ENCODE measurements at regions not wholly inside any gene's neighbourhood (a gene's known extent, or its start where the extent isn't known, plus 50 kb on each side); places are given as distances from the start of the nearest gene placed in this dataset.

DNA sequence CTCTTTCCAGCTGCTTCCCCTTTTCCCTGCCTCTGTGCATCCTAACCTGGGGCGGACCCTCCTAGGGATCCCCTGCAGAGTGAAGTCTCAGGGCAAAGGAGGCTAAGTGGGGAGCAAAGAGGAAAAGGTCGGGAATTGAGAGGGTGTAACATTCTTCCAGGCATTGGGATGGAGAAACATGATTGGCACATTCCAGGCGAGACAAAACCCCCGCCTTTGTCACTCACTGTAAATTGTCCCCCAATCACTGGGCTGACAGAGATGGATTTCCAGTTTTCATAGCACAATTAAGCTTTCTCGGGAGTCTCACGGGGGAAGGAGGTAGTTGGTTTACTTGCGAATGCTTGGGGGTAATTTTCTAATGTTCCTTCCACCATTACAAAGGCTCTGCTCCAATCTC lies 74.9 kb downstream of the MIAT start:
- no peak for DNase-seq (ENCODE audit: low spot score)

DNA sequence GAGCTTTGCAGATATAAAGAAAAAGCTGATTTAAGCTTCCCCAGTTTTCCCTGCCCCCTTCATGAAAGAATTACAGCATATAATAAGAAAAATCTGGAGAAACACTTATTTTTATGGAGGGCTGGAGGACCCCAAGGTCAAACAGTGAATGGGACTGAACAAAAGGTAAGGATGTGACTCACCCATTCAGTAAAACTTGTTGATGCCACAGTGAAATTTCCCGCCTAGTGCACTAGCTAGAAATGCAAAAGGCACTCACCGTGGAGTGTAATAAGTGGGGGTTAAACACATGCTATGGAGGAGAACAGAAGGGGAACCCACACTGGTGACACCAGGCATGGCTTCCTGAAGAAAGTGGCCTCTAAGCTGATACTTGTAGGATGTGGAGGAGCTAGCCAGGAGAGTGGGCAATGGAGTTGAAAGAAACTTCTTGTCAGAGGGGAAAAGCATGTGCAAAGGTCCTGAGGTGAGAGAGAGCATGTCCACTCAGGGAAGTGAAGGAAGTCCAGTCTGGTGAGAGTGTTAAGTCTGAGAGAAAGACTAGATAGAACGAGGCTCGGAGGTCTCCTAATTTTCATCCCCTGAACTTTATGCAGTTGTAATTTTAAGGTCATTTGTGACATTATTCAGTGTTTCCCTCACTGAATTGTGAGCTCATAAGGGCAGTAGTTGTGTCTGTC lies 77.1 kb downstream of the MIAT start:
- no peak for DNase-seq (ENCODE audit: low spot score)

DNA sequence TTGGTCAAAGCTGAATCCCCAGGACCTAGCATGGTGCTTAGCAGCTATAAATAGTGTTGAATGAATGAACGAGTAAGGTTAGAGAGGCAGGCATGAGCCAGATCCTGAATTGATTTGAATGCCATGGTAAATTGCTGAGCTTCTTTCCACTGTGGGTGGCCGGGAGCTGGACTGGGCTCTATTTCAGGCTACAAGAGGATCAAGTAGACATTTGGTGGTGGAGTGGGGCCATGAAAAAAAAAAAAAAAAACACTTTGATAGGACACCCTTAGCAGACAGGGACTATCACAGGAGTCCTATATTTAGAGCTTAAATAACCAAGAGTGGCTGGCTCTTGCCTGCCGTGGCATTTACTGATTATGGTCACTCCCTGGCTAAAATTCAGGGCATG lies 77.6 kb downstream of the MIAT start:
- DNase-seq (ENCODE audit: low spot score): no peak

DNA sequence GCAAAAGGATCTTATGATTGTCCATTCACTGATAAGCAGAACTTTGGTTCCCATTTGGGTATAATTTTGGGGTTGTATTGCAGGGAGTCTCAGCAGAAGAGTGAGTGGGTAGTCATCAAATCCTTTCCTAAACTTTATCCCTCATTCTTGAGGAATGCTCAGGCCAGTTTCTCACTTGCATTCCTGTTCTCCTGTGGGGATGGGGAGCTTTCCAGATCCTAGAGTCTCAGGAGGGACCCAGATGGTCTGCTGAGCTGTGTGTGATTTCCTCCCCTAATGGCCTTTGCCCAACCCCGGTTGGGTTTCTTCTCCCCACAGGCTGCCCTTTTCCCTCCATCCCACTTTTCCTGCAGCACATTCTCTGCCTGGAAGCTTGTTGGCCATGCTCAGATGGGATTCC lies 79.9 kb downstream of the MIAT start:
- DNase-seq (ENCODE audit: low spot score): no peak

DNA sequence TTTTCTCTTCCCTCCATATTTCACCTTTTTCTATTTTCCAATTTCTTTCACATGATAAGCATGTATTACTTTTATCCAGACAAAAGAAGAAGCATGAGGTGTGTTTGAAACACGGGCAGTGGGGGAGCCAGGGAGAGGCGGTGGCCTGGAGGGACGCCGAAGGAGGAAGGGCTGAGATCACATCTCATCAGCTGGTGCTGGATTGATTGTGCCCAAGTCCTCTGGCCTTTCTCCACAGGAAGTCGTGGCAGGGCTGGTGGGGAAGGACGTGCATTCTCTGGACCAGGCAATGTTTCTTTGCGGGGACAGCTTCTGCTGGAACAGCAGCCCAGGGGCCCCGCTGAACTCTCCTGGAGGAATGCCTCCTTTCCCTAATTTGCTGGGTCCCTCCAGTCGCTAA lies 82.9 kb downstream of the MIAT start:
- no peak for DNase-seq (ENCODE audit: low spot score)

DNA sequence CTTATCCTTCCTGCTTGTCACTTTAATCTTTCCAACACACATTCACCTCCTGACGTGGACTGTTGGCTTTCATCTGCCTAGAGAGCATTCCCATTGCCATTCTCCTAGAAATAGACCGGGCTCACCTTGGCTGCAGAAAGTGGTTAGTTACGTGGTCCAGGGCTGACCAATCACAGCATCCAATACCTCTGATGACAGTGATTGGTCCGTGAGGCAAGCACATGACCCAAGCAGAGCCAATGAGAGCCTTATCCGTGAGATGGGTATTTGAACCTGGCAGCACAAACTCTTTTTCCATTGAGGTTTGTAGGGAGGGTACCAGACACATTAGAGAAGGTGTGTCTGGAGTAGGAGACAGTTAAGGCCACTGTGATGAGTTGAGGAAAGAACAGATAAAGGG lies 85.8 kb downstream of the MIAT start:
- no peak for DNase-seq (ENCODE audit: low spot score)

DNA sequence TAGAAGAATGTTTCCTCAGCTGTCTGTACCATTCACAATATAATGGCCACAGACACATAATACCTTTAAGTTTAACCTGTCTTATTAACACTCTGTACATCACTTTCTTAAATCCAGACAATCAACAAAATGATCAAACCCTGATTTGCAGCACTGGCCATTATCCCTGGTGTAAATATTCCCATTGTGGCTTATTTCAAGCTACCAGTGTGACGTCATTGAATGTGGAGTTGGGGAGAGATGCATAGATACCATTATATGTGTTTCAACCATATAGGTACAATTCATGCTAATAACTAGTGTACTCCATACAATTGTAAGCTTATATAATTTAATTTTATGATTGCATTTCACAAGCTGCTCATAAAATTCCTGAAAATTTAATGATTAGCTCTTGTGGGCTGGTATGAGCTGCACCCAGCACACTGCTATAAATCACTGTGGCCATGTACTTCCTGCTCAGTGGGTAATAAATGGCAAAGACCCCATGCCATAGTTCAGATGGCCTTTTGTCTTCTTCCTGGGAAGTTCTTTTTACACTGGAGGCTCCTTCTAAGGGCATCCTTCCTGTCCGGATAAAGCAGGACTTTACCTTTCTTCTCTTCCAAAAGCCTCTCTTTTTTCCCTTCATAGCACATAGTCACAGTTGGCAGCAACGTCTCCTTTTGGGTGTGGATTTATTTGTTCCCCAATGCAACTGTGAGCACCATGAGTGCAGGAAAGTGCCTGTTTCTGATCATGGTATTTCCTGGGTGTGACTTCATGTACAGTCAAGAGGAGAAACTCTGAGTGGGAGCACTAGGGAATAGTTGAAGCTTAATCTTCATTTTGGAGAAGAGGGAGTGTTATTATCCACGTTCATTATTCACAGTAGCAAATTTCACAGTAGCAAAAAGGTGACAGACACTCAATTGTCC lies 87.8 kb downstream of the MIAT start:
- peak; percentile 70 for DNase-seq (ENCODE audit: low spot score)

DNA sequence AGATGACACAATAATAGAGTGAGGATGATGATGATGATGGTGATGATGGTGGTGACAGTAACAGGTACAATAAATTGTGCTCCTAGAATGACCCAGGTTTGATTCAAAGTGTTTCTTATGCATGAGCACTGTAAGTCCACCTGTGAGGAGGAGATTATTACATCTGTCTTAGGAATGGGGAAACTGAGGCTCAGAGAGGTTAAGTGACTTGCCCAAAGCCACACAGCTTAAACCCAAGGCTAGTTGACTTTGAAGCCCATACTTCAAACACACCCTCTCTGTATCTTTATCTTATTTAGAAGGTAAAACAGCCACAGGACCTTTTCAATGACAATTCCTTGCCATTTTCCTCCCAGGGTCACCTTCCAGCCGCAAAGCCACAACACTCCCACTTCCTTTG lies 88.9 kb downstream of the MIAT start:
- no peak for DNase-seq (ENCODE audit: low spot score)

DNA sequence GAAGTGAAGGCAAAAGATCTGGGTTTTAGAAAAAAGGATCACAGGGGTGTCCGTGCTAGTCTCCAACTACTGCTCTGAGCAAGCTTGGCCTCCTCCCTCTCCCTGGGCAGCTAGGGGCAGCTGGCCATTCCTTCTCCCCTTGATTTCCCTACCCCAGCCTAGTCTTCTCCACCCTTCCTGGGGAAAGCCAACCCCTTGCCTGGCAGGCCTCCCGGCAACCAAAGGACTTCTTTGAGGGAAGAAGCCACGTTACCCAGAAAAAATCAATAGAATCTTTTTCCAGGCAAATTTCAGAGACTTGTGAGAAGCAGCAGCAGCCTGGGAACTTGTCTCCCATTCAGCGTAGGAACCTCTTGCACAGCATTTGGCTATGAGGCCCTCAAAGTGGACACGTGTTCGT lies 91.5 kb downstream of the MIAT start:
- no peak for DNase-seq (ENCODE audit: low spot score)

DNA sequence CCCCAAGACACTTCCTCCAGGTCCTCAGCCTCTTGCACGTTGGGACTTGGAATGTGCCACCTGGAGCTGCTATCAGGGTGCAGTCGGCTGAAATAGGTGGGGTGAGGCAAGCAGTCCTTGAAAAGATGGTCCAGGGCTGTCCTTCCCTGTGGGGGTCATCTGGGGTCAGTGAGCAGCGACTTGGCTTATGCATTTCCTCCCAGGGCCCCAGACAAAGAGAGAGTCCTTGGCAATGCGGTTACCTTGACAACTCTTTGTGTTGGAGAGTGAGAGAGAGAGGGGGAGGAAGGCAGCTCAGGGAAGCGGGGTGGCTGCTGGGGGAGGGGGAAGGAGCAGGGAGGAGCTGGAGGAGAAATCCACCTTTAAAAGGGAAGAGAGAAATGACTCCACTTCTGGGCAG lies 93.8 kb downstream of the MIAT start:
- peak; percentile 84 for DNase-seq (ENCODE audit: low spot score)

DNA sequence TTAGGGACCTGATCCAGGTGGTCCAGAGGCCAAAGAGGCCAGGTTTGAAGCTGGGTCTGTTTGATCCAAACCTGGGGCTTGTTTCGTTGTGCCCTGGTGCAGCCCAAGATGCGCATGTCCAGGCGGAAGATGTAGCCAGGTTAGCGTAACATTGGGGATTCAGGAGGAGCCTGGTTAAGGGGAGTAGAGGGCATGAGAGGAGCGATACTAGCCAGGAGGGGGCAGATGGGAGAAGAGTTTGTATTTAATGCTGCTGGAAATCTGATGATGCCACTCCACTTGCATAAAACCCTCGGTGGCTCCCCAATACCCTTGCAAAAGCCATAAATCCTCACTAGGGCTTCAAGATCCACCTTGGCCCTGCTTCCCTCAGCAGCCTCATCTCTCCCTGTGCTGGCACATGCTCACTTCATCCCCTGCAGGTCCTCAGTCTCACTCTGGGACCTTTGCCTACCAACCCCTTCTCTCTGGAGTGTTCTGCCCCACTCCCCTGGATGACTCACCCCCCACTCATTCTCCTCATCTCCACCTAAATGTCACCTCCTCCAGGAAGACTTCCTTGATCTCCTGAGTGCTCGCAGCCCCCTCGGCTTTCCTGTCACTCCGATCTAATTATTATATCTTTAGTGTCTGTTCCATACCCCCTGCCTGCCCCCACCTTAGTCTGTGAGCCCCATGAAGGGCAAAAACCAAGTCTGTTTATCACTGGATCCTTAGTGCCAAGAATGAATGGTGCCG lies 95.9 kb downstream of the MIAT start:
- no peak for DNase-seq (ENCODE audit: low spot score)

DNA sequence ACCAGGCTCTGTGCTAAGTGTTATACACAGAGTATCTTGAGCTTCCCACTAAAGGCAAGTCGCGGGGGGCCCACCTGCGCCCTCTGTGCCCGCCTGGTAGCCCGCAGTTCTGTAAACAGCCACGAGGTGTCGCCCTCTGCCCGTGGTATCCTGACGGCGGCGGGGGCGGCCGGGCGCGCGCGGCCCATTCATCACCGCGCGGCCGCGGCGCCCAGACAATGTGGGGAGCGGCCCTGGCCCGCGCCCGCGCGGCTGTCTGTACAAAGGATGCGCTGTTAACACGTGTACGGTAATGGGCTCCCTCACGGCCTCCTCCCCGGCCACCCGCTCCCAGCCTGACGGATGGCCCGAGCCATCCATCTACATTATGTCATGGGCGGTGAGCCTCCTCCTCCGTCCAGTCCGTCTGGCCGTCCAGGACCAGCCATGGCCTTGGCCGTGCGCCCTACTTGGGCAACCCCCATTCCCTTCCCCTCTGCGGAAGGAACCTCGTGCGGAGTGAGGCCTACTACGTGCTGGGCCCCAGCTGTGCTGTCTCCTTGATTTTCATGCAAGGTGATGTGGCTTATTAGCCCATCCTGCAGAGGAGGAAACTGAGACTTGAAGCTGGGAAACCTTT lies 99.4 kb downstream of the MIAT start:
- DNase-seq (ENCODE audit: low spot score): peak; percentile 34

DNA sequence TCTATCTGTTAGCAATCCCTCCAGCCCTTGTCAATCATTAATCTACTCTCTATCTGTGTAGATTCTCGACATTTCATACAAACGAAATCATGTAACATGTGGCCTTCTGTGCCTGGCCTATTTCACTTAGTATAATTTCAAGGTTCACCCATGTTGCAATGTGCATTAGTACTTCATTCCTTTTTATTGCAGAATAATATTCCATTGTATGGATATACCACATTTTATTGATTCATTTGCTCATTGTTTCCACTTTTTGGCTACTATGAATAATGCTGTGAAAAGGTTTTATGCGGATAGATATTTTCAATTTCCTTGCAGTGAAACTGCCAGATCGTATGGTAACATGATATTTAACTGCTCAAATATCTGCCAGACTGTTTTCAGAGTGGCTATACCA lies 100.1 kb downstream of the MIAT start:
- DNase-seq (ENCODE audit: low spot score): no peak

DNA sequence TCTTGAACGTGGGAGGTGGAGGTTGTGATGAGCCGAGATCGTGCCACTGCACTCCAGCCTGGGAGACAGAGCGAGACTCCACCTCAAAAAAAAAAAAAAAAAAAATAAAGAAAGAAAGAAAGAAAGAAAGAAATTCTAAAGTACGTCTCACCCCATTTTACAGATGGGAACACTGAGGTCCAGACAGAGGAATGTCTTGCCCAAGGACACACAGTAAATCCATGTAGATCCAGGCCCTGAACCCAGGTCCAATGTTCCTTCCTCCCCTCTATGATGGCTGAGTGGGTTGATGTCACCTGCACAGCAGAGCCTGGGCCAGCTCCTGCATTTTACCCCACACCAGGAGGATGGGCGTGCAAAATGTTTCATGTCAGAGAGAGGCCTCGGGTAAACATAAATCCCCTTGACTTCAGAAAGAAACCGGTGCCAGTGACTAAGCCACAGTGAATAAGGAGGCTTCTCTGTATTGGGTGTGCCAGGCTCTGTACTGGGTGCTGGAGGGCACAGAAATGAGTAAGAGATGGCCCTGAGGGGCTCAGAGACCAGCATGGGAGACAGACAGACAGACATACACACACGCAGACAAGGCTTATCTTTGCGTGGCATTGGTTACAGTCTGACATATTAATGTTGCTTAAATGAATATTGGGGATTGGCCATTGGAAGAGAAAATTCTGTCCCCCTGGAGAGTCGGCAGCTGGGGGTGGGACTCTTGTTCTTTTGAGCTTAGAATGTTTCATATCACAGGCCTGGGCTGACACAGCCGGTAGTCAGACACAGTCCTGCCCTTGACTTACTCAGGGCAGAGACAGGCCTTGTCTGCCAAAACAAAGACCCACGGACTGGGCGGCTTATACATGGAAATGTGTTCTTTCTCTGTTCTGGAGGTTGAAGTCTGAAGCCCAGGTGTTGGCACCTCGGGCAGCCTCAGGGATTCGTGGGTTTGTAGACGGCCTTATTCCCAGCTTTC lies 105.4 kb downstream of the MIAT start:
- no peak for DNase-seq (ENCODE audit: low spot score)

DNA sequence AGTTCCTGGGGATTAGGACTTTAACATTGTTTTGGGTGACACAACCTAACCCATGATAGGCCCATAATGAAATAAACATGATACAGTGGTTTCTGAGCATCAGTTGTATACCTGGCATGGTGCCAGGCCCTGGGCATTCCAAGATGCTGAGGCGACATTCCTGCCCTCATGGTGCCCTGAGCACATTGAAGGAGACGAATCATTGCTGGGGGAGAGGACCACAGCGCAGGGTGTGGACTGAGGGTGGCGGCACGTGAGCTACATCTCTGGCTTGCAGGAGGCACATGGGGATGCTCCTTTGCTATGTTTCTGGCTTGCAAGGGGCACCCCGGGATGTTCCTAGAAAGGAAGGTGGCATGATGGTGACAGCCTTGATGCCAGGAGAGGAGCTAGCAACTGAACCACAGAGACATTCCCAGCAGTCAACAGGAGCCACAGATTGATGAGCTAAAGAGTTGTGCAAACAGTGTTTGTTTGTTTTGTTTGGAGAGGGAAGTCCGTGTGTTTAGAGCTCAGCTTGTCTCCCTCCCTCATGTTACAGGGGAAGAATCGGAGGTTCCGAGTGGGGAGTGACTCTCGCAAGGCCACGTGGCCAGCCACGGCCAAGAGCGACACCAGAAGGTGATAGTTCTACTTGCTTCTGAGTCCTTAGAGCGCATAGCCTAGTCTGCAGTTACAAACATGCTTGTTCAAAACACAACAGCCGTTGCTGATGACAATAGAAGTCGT lies 106.4 kb downstream of the MIAT start:
- DNase-seq (ENCODE audit: low spot score): peak; percentile 85

DNA sequence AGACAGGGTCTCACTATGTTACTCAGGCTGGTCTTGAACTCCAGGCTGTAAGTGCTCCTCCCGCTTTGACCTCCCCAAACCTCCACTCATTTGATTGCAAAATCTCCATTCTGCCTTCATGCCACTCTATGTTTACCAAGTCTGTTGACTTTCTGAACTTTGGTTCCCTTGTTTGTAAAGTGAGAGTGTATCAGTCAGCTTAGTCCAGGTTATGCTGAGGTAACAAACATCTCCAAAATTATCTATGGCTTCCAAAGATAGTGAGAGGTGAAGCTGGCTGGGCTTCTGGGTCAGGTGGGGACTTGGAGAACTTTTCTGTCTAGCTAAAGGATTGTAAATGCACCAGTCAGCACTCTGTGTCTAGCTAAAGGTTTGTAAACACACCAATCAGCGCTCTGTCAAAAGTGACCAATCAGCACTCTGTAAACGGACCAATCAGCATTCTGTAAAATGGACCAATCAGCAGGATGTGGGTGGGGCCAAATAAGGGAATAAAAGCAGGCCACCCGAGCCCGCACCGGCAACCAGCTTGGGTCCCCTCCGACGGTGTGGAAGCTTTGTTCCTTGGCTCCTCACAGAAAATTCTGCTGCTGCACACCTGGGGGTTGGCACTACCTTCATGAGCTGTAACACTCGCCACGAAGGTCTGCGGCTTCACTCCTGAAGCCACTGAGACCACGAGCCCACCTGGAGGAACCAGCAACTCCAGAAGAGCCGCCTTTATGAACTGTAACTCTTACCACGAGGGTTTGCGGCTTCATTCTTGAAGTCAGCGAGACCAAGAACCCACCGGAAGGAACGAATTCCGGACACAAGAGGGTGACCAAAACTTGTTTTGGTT lies 109.3 kb downstream of the MIAT start:
- no peak for DNase-seq (ENCODE audit: low spot score)

DNA sequence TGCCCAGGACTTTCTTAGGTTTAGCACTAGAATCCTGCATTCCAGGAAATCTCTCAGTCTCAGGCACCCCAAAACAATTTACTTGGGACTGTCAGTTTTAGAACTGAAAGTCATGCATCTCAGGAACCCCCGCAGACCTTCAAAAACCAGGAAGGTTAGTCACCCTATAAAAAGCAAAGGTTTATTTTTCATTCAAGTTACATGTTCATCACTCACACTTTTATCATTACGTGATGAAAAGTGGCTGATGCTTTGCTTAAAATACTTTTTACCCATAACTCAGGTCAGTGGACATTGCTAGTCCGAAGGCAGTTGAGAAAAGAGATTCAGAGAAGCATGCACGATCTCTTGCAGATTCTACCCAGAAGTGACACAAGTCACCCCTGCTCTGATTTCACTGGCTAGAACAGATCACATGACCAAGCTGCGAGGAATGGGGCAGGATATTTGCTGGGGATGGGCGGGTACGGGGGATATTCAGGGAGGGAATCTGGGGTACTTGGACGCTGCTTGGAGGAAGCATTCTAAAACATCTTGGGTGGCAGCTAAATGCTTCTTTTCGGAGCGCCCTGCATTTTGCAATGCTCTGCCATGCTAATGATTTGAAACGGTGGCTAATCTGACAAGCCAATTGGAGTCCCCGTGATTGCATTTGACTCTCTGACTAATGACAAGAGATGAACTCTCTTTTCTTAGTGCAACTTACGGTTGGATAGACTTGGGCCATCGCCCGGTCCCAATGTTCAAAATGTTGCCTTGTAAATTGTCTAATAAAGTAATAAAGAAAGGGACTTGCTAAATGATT lies 110.2 kb downstream of the MIAT start:
- no peak for DNase-seq (ENCODE audit: low spot score)

DNA sequence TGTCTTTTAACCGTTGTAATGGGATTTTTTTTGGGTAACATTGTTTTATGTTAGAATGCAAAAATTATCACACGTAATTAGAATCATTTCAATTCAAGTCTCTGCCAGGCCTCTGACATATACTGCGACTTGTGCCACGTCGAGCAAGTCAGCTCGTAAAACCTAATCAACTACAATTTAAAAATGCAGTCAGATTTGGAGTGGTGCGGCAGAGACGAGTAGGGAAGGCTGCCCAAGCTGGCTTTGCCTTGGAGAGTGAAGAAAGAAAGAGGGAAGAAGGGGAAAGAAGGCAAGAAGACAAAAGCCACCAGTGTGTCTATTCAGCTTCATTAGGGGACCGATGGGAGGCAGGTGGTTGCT lies 110.7 kb downstream of the MIAT start:
- DNase-seq (ENCODE audit: low spot score): no peak

DNA sequence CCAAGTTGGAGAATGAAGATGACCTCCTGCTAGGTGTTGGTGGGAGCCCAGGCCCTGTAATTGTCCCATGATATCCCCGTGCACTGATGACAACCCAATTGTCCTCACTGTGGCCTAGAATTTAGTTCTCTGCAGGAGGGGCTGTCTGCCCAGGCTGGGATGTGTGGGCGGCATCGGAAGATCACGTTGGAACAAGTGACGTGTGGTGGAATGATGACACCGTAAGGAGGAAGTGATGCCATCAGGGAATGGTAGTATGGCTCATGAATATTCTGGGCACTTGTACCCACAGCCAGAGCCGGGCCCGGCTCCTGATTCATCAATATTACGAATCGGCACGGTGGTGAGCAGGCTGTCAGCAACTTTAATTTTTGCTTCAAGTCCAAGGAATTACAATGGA lies 111.6 kb downstream of the MIAT start:
- DNase-seq (ENCODE audit: low spot score): no peak
